Tibial nerve (tissue), 3 donors: ENCODE measurements at regions not wholly inside any gene's neighbourhood (a gene's known extent, or its start where the extent isn't known, plus 50 kb on each side); places are given as distances from the start of the nearest gene placed in this dataset.

Experiments
- CTCF ChIP-seq, 5 experiments: fragments of 200-600 bp in 3 of 5; fragments of 450-650 bp in 2 of 5; sonication (generic) in 3 of 5; IDR thresholded peaks; one replicate each; pipeline ENCODE4 v1.5.1; 2016 to 2019; ENCODE audit warnings: antibody characterized with exemption in 5 of 5, mild to moderate bottlenecking in 3 of 5, moderate library complexity in 2 of 5
- POLR2A ChIP-seq, 2 donors: fragments of 450-650 bp; IDR thresholded peaks; one replicate each; pipeline ENCODE4 v1.6.1; 2017; ENCODE audit warnings: antibody characterized with exemption in 2 of 2, mild to moderate bottlenecking in 2 of 2, moderate library complexity in 2 of 2

GRCh38 chr10:6348096-6348874 lies 145.6 kb downstream of the PFKFB3 start:
- TF ChIP-seq POLR2A (IDR thresholded peaks at IDR 0.05) = no peak
- TF ChIP-seq CTCF (IDR thresholded peaks at IDR 0.05) = no peak
